Stimulated activated CD8-positive, alpha-beta memory T cell treated with anti-CD3 and anti-CD28 coated beads, Interleukin-12 subunit alpha, Interleukin-12 subunit beta, amount 100 ng/mL, for 24 hours (primary cell): ENCODE measurements at regions not wholly inside any gene's neighbourhood (a gene's known extent, or its start where the extent isn't known, plus 50 kb on each side); places are given as distances from the start of the nearest gene placed in this dataset.

Experiments used
- DNase-seq: peaks from one replicate; pipeline ENCODE4 v3.0.0-alpha.2; 2020; ENCODE audit errors: extremely low read depth

DNA sequence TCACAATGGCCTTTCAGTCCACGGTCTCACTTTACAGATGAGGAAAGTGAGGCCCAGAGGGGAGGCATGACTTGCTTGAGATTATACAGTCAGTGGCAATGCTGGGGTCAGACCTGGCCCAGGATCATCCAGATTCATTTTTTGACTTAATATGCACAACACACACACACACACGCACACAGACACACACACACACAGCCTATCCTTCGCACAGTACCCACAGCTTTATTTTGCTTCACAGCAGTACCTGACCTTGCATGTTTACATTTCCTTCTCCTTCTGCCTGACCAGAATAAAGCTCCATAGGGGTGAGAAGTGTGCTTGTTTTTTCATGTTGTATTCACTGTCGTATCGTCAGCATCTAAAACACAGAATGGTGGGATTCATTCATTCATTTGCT, 79.8 kb downstream of the VEGFA start:
- no peak for DNase-seq

DNA sequence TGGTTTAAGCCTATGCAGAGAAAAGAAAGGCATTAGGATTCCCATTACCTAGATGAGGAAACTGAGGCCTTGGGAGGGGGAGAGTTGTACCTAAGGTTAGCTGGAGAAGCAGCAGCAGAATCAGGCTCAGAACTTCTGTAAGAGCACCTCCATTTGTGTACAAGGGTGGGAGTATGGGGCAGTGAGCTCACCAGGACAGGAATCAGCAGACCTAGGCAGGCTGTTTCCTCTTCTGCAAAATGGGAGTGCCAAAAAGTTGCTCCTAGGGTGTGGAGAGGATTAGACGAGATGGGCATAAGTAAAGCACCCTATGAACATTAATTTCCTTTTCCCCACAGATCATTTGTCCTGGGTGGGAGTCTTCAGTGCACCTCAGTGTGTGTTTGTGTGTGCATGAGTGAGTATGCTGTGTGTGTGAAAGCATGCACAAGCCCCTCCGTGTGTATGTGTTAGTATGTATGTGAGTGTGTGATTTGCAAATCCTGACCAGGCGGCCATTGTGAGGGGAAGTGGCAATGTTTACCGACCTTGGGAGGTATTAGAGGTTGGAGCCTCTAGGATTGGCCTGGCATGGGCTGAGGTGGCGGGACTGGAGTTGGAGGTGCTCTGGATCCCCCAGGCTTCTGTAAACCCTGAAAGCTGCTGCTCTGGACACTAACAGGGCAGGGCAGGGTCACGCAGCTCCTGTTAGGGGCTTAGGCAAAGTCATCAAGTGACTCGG, 78.8 kb downstream of the VEGFA start:
- DNase-seq = no peak

DNA sequence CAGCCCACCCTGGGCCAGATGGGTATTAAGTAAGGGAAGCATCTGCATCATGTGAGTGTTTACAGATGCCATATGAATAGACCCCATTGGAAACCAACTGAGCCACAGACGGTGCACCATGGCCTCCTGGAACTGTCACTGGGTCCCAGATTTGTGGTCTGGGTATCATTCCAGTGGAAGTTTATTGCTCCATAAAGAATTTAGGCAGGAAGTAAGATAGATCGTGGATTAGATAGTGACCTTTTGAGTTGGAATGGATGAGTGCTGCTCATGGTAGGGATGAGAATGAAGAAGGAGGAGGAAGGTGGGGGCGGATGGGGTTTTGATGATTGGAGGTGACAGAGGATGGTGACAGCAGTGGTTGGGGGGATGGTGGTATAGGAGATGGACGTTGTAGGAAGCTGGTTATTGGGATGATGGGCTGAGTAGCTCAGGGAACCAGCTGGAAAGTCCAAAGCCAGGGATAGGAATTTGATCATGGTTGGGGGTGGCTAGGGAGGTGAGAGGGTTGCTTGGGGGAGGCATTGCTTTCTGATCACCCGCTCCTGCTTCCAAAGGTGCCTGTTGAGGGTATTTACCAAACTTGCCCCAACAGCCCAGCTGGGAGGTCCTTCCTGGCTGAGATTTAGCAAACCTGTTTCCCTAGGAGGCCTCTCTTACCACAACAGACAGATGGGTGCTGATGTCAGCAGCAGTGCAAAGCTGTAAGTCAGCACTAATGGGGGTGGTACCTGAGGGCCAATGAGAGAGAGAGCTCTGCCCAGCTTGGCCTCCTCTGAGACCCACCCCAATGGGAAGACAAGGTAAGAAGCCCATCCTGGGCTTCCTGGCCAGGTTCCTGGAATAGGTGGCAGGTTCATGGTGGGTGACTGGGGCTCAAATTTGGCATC, 78.0 kb downstream of the VEGFA start:
- no peak for DNase-seq

GRCh38 chr6:43846556-43846955, 76.5 kb downstream of the VEGFA start:
- no peak for DNase-seq

GRCh38 chr6:43845646-43846045, 75.6 kb downstream of the VEGFA start:
- DNase-seq = no peak

- no peak for DNase-seq
Measured at GRCh38 chr6:43843669-43844171, 73.7 kb downstream of the VEGFA start.

DNA sequence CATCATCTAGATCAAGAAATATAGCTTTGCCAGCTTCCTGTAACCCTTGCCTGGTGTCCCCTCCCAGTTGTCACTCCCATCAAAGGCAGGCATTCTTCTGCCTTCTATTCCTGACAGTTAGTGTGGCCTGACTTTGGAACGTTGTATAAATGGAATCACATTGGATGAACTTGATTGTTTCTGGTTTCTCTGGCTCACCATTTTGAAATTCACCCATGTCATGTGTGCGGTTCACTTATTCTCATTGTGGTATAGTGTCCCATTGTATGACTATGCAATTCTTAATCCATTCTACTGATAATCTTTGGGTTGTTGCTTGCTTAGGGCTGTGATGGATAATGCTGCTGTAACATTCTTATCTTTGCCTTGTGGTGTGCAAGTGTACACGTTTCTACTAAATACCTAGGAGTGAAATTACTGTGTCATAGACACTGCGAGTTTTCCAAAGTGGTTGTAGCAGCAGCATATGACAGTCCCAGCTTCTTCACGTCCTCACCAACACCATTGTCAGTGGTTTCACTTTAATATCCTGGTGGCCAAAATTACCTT, 73.2 kb downstream of the VEGFA start:
- DNase-seq = no peak

GRCh38 chr6:43842231-43842794, 72.3 kb downstream of the VEGFA start:
- DNase-seq = no peak

DNA sequence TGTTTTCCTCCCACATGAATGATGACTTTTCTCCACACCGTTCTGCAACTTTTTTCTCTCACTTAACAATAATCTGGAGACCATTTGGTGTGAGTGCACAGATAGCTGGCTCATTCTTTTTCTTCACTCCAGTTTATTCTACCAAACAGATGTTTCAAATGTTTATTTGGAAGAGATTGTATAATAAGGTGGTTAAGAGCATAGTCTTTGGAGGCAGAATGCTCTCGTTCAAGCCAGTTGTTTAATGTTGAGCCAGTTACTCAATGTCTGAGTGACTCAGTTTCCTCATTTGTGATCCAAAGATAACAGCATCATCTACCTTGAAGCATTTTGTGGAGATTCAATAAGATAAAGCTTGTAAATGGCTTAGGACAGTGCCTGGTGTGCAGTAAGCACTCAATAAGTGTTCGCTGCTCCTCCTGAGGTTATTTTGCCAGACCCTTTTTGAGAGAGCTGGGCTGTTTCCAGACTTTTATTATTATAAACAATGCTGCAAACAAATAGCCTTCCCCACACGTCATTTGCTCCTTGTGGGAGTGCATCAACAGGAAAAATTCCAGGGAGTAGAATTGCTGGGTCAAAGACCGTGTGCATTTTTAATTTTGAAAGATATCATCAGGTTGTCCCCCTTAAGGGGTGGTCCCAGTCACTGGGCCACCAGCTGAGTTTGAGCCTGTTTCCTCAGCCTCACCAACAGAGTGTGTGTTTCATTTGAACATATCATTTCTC, 70.6 kb downstream of the VEGFA start:
- DNase-seq = no peak

GRCh38 chr6:43838276-43839036, 68.4 kb downstream of the VEGFA start:
- DNase-seq = no peak

GRCh38 chr6:43837507-43837906, 67.5 kb downstream of the VEGFA start:
- DNase-seq = no peak

DNA sequence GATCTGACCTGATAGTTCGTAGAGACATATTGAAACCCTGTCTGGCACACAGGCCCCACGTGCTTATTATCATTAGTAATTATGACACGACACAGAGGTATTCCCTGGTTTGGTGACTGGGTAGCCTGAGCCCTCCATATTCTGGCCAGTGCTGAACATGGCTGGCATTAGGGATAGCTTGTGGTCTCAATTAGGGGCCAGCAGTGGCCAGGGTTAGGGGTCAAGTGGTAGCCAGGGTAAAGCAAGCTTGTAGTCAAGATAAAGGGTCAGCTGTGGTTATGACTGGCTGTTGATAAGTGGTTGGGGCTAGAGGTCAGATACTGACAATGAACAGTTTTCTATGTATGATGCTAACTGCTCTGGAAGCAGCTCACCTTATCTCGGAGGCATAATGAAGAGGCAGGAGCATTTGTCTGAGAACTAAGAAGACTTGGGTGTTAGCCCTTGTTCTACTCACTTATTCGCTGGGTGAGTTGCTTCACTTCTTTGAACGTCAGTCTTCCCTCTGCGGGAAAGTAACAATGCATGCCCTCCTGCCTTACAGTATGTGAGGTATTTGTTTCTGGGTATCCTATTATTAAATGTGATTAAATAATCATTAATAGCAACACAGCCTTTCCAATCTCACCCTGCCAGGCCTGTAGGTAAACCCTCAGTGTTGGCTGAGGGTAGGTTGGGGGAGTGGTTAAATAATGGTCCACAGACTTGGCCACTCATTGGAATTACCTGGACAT, 66.7 kb downstream of the VEGFA start:
- no peak for DNase-seq
